AG04450 (cell line): ENCODE measurements at regions not wholly inside any gene's neighbourhood (a gene's known extent, or its start where the extent isn't known, plus 50 kb on each side); places are given as distances from the start of the nearest gene placed in this dataset.

Source experiments
- CTCF ChIA-PET: fragments of 300-600, 350-600 bp; formaldehyde crosslinking; extraction: SDS; loops from one replicate; lab custom pipeline; 2022; ENCODE audit warnings: antibody characterized with exemption, inconsistent platforms; lab: Charles Lee
- POLR2A ChIA-PET: fragments of 350-600 bp; formaldehyde crosslinking; extraction: SDS; loops from one replicate; lab custom pipeline; 2021; ENCODE audit warnings: antibody characterized with exemption, inconsistent platforms; lab: Yijun Ruan, JAX
- DNase-seq: peaks from one replicate; pipeline ENCODE4 v3.0.0-alpha.2; 2011; ENCODE audit warnings: low read depth, low spot score
- H3K27ac ChIP-seq: one replicate; pipeline ENCODE4 v1.5.1; 2012; ENCODE audit warnings: low read depth, low read length, control low read depth
- H3K27me3 ChIP-seq: one replicate; pipeline ENCODE4 v1.6.0; 2012; ENCODE audit warnings: low read length; ENCODE audit not compliant: control insufficient read depth, insufficient read depth
- H3K4me3 ChIP-seq: 2 replicates; pipeline ENCODE4 v1.5.1; 2011; ENCODE audit warnings: mild to moderate bottlenecking, low read depth, low read length, control low read depth
- H3K9me3 ChIP-seq: 2 replicates; pipeline ENCODE4 v1.5.1; 2012; ENCODE audit warnings: low read length; ENCODE audit not compliant: control insufficient read depth, insufficient read depth
- TF ChIP-seq, protein P1 (sequence below): IDR thresholded peaks from 2 replicates; pipeline ENCODE4 v1.5.1; 2011; ENCODE audit warnings: low read depth, low read length, control low read depth, inconsistent platforms

DNA sequence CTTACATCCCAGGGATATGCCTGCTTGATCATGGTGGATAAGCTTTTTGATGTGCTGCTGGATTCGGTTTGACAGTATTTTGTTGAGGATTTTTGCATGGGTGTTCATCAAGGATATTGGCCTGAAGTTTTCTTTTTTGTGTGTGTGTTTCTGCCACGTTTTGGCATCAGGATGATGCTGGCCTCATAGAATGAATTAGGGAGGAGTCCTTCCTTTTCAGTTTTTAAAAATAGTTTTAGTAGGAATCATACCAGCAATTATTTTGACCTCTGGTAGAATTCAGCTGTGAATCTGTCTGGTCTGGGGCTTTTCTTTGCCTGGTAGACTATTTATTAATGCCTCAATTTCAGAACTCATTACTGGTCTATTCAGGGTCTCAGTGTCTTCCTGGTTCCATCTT, 362.4 kb downstream of the JRKL start:
- Histone ChIP-seq H3K27me3 (no peaks in the 10 kb centered on the region), H3K9me3 (no peaks in the 10 kb centered on the region; the same call in 1 of the 2 replicates), H3K27ac (no peak overlapping the region), H3K4me3 (no peak overlapping the region)
- TF ChIP-seq, protein P1, sequence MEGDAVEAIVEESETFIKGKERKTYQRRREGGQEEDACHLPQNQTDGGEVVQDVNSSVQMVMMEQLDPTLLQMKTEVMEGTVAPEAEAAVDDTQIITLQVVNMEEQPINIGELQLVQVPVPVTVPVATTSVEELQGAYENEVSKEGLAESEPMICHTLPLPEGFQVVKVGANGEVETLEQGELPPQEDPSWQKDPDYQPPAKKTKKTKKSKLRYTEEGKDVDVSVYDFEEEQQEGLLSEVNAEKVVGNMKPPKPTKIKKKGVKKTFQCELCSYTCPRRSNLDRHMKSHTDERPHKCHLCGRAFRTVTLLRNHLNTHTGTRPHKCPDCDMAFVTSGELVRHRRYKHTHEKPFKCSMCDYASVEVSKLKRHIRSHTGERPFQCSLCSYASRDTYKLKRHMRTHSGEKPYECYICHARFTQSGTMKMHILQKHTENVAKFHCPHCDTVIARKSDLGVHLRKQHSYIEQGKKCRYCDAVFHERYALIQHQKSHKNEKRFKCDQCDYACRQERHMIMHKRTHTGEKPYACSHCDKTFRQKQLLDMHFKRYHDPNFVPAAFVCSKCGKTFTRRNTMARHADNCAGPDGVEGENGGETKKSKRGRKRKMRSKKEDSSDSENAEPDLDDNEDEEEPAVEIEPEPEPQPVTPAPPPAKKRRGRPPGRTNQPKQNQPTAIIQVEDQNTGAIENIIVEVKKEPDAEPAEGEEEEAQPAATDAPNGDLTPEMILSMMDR = no peak
- ChIA-PET CTCF (no interaction called here), POLR2A (no interaction called here)
- DNase-seq = no peak

DNA sequence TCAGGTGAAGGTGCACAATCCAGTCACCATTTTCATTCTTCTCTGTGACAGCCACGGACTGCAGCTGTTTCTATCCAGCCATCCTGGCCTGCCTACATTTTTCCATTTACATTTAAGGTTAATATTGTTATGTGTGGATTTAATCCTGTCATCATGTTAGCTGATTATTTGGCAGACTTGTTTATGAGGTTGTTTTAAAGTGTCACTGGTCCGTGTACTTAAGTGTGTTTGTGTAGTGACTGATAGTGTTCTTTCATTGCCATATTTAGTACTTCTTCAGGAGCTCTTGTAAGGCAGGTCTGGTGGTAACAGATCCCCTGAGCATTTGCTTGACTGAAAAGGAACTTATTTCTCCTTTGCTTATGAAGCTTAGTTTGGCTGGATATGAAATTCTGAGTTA, 364.2 kb downstream of the JRKL start:
- H3K27me3 ChIP-seq = no peaks in the 10 kb centered on the region
- no peaks in the 10 kb centered on the region; the same call in 1 of the 2 replicates for H3K9me3 ChIP-seq
- H3K4me3 ChIP-seq = no peak overlapping the region
- no peak for DNase-seq
- TF ChIP-seq, protein P1 = no peak
- POLR2A ChIA-PET = no interaction called here
- CTCF ChIA-PET = interaction anchor here (0.7 kb wide), 1 partner anchor 1165 kb away, joined by 6 read pairs; no protein-coding TSS in a partner anchor
- H3K27ac ChIP-seq = no peak overlapping the region

DNA sequence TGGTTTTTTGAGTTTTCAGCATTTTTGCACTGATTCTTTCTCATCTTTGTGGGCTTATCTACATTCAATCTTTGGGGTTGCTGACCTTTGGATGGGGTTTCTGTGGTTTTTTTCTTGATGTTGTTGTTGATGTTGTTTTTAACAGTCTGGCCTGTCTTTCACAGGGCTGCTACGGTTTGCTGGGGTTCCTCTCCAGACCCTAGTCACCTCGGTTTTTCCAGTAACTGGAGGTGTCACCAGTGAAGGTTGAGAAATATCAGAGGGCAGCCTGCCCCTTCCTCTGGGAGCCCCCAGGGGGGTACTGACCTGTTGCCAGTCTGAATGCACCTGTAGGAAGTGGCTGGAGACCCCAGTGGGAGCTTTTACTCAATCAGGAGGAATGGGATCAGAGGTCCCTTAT, 365.4 kb downstream of the JRKL start:
- CTCF ChIA-PET = no interaction called here
- DNase-seq = no peak
- H3K27me3 ChIP-seq = peaks cover 2% of the 10 kb centered on the region
- H3K9me3 ChIP-seq = no peaks in the 10 kb centered on the region; the same call in 1 of the 2 replicates
- TF ChIP-seq, protein P1 = no peak
- POLR2A ChIA-PET = no interaction called here
- H3K27ac ChIP-seq = no peak overlapping the region
- H3K4me3 ChIP-seq = no peak overlapping the region

DNA sequence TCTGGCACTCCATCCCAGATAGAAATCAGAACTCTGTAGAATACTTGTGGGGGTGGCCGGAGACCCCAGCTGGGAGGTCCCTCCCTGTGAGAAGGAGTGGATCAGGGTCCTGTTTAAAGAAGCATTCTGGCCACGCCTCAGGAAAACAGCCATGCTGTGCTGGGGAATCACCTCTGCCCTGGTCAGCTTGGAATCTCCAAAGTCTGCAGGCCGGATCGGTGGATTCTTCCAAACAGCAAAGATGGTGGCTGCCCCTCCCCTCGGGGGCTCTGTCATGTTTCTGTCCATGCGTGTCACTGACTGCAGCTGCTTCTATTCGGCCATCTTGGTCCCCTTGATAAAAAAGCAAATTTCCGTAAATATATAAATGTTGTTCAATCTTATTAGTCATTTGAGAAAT, 365.9 kb downstream of the JRKL start:
- Histone ChIP-seq H3K9me3 (no peaks in the 10 kb centered on the region; the same call in 1 of the 2 replicates), H3K27me3 (peaks cover 2% of the 10 kb centered on the region), H3K4me3 (no peak overlapping the region), H3K27ac (no peak overlapping the region)
- DNase-seq = no peak
- TF ChIP-seq, protein P1 = no peak
- POLR2A ChIA-PET = no interaction called here
- CTCF ChIA-PET = no interaction called here

DNA sequence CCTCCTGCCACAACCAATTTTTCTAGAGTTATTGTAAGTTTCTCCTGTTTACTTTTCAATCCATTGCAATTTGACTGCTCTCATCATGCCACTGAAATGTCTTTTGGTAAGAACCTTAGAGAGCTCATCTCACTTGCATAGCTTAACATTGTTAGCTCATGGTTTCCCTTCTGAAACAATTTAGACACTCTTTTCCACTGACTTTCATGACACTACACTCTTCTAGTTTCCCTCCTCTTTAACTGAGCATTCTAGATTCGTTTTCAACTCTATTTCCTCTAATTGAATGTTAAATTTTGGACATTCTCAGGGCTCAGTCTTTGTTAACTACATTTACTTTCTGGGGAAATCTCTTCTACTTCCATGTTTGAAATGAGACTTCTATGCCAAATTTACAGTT, 369.1 kb downstream of the JRKL start:
- no peak overlapping the region for H3K4me3 ChIP-seq
- no peaks in the 10 kb centered on the region; the same call in 1 of the 2 replicates for H3K9me3 ChIP-seq
- CTCF ChIA-PET = no interaction called here
- POLR2A ChIA-PET = no interaction called here
- H3K27me3 ChIP-seq = peaks cover 2% of the 10 kb centered on the region
- TF ChIP-seq, protein P1 = no peak
- no peak for DNase-seq
- no peak overlapping the region for H3K27ac ChIP-seq
